Transverse colon (tissue), 4 donors: ENCODE measurements at regions not wholly inside any gene's neighbourhood (a gene's known extent, or its start where the extent isn't known, plus 50 kb on each side); places are given as distances from the start of the nearest gene placed in this dataset.

Source experiments
- DNase-seq: peaks from one replicate; pipeline ENCODE4 v3.0.0-alpha.2; 2019
- H3K27ac ChIP-seq, 4 donors: fragments of 200-600 bp; sonication (generic); 2 replicates each; pipeline ENCODE4 v1.5.1; 2016 to 2018; ENCODE audit warnings: inconsistent platforms in 4 of 4
- H3K27me3 ChIP-seq: fragments of 200-600 bp; sonication (generic); 2 replicates; pipeline ENCODE4 v1.5.1; 2017; ENCODE audit warnings: inconsistent platforms
- H3K36me3 ChIP-seq, 4 donors: fragments of 200-600 bp; sonication (generic); 2 replicates each; pipeline ENCODE4 v1.5.1; 2017 to 2019; ENCODE audit warnings: inconsistent platforms in 4 of 4
- H3K4me1 ChIP-seq, 4 donors: fragments of 200-600 bp; sonication (generic); 2 replicates each; pipeline ENCODE4 v1.5.1; 2017 to 2020; ENCODE audit warnings: inconsistent platforms in 4 of 4
- H3K4me3 ChIP-seq, 4 donors: fragments of 200-600 bp; sonication (generic); 1 replicate in 1 of 4; 2 replicates in 3 of 4; pipeline versions ENCODE4 v1.5.1 to v1.6.1; 2017 to 2019; ENCODE audit warnings: inconsistent platforms in 4 of 4
- H3K9me3 ChIP-seq, 2 donors: fragments of 200-600 bp; sonication (generic); 2 replicates each; pipeline ENCODE4 v1.5.1; 2017 to 2019; ENCODE audit warnings: inconsistent platforms in 2 of 2
- CTCF ChIP-seq, 5 experiments: fragments of 200-600 bp in 3 of 5; fragments of 450-650 bp in 2 of 5; sonication (generic) in 3 of 5; IDR thresholded peaks; 1 replicate in 2 of 5; 2 replicates in 3 of 5; pipeline ENCODE4 v1.5.1; 2016 to 2017; ENCODE audit warnings: antibody characterized with exemption in 5 of 5, inconsistent platforms in 3 of 5, mild to moderate bottlenecking in 2 of 5, moderate library complexity in 1 of 5
- EP300 ChIP-seq: sonication (generic); formaldehyde crosslinking; IDR thresholded peaks from one replicate; pipeline ENCODE4 v1.6.1; 2017; ENCODE audit warnings: antibody characterized with exemption, low read depth
- POLR2A ChIP-seq: fragments of 450-650 bp; IDR thresholded peaks from one replicate; pipeline ENCODE4 v1.6.1; 2016; ENCODE audit warnings: antibody characterized with exemption, mild to moderate bottlenecking, moderate library complexity
- POLR2AphosphoS5 ChIP-seq, 3 donors: sonication (generic); formaldehyde crosslinking; IDR thresholded peaks; one replicate each; pipeline ENCODE4 v1.6.1; 2016; ENCODE audit warnings: antibody characterized with exemption in 3 of 3
- WGBS, 2 donors: methylation state at CpG; one replicate each; pipeline ENCODE4 v1.1.5; 2018; ENCODE audit warnings: low coverage in 1 of 2; 5-methylcytosine and 5-hydroxymethylcytosine counted together
- in situ Hi-C, 4 donors: fragments of 200-750 bp; cut with MboI; loops; one replicate each; pipeline versions ENCODE4 v1.15.0 to v1.15.1; 2017; ENCODE audit warnings: low sequenced_read_pairs in 3 of 4, low pct_ligation_motif_present in 1 of 4, low pct_unique_long_range_greater_than_20kb in 1 of 4
- intact Hi-C: fragments of 100-400 bp; cut with DNase I; formaldehyde crosslinking; loops from one replicate; pipeline ENCODE4 v1.15.1; 2023; ENCODE audit warnings: low total_unique reads

DNA sequence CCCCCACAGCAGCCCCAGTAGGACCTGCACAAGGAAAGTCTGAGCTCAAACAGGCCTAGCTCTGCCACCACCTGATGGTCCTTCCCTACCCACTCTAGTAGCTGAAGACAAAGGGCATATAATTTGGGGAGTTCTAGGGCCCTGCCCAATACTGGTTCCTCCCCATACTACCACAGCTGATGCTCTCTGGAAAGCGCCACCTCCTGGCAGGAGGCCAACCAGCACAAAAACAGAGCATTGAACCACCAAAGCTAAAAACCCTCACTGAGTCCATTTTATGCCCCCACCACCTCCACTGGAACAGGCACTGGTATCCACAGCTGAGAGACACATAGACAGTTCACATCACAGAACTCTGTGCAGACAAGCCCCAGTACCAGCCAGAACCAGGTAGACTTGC is 1276.8 kb downstream of the OLFM4 start:
- TF ChIP-seq POLR2A (no peak), EP300 (no peak), CTCF (IDR thresholded peaks at IDR 0.05) (no peak), POLR2AphosphoS5 (IDR thresholded peaks at IDR 0.05) (no peak)
- Histone ChIP-seq H3K9me3 (no peaks in the 10 kb centered on the region), H3K4me3 (no peak overlapping the region), H3K27me3 (no peaks in the 10 kb centered on the region), H3K4me1 (no peaks in the 10 kb centered on the region), H3K36me3 (no peaks in the 10 kb centered on the region), H3K27ac (no peak overlapping the region)
- in situ Hi-C loops: no loop called here
- 94% methylated on average over 1 of the region's 1 CpG; no CpG with 5 or more reads in 1 of the 2 donors for WGBS, 2 donors
- no peak for DNase-seq
- intact Hi-C loops: no loop called here

GRCh38 chr13:54312885-54313284 is 1284.3 kb downstream of the OLFM4 start:
- no peak for DNase-seq
- TF ChIP-seq POLR2AphosphoS5 (IDR thresholded peaks at IDR 0.05): no peak
- no peak for TF ChIP-seq CTCF (IDR thresholded peaks at IDR 0.05)
- no peak for TF ChIP-seq POLR2A
- no peak for TF ChIP-seq EP300
- in situ Hi-C loops (no loop called here), intact Hi-C loops (no loop called here)
- 76 to 81% methylated on average over 5 to 16 of the region's 16 CpGs for WGBS, 2 donors
- Histone ChIP-seq H3K4me3 (no peak overlapping the region), H3K27me3 (no peaks in the 10 kb centered on the region), H3K9me3 (no peaks in the 10 kb centered on the region), H3K27ac (no peak overlapping the region), H3K4me1 (no peaks in the 10 kb centered on the region), H3K36me3 (no peaks in the 10 kb centered on the region)

DNA sequence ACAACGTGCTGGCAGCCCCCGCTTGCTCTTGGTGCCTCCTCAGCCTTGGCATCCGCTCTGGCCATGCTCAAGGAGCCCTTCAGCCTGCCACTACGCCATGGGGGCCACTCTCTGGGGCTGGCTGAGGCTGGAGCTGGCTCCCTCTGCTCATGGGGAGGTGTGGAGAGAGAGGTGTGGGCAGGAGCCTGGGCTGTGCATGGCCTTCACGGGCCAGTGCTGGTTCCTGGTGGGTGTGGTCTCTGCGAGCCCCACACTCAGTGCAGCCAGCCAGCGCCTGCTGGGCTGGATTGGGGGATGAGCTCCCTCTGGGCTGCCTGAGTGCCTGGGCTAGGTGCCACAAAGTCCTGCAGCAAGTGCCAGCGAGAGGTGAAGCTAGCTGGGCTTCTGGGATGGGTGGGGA is 1289.1 kb downstream of the OLFM4 start:
- Histone ChIP-seq H3K27me3 (no peaks in the 10 kb centered on the region), H3K9me3 (no peaks in the 10 kb centered on the region), H3K4me3 (no peak overlapping the region), H3K4me1 (no peaks in the 10 kb centered on the region), H3K27ac (no peak overlapping the region), H3K36me3 (no peaks in the 10 kb centered on the region)
- 64 to 100% methylated on average over 1 to 8 of the region's 8 CpGs for WGBS, 2 donors
- in situ Hi-C loops (no loop called here), intact Hi-C loops (no loop called here)
- TF ChIP-seq POLR2AphosphoS5 (IDR thresholded peaks at IDR 0.05) (no peak), POLR2A (no peak), EP300 (no peak), CTCF (IDR thresholded peaks at IDR 0.05) (no peak)
- no peak for DNase-seq

- Histone ChIP-seq H3K9me3 (no peaks in the 10 kb centered on the region), H3K36me3 (no peaks in the 10 kb centered on the region), H3K27me3 (no peaks in the 10 kb centered on the region), H3K27ac (no peak overlapping the region), H3K4me1 (no peaks in the 10 kb centered on the region), H3K4me3 (no peak overlapping the region)
- no peak for DNase-seq
- in situ Hi-C loops: no loop called here
- intact Hi-C loops: no loop called here
- TF ChIP-seq CTCF (IDR thresholded peaks at IDR 0.05) (no peak), EP300 (no peak)
These were observed 1308.9 kb downstream of the OLFM4 start for GRCh38 chr13:54337540-54337939.
